ENCODE measurements at regions not wholly inside any gene's neighbourhood (a gene's known extent, or its start where the extent isn't known, plus 50 kb on each side); places are given as distances from the start of the nearest gene placed in this dataset.
"Not testable (repeated sequence)": the region's sequence is repeated elsewhere in the genome, so short reads cannot be mapped to it uniquely, and the experiment has no call there.

DNA sequence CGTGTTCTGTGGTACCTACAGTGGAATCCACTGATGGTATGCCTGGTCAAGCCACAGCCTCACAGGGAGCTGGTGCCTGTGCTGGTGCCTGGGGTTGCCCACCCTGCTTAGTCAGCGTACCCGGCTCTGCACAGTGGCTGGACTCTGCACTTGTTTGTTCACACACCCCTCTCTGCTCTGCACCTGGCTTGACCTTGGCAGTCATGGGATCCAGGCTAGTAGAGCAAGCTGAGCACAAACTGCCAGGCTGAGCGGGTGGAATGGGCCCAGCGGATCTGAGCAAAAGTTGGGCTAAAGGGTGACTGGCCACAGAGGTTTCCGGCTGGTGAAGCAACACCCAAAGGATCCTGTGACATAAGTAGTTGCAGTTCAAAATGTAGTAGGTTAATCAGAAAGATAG is 163.5 kb downstream of the CDH19 start:
- H3K4me1 Mint-ChIP-seq (ENCODE audit: low read depth): no peaks in the 10 kb centered on the region
- ATAC-seq (no peak), DNase-seq (no peak)
- H3K36me3 Mint-ChIP-seq (ENCODE audit: low read depth): no peaks in the 10 kb centered on the region
- no peak overlapping the region for H3K4me3 Mint-ChIP-seq
- H3K27me3 Mint-ChIP-seq (ENCODE audit: low read depth): no peaks in the 10 kb centered on the region
- POLR2A ChIA-PET: no interaction called here
- no peaks in the 10 kb centered on the region for H3K9me3 Mint-ChIP-seq (ENCODE audit: insufficient read depth)
- H3K27ac Mint-ChIP-seq: no peak overlapping the region
- CTCF ChIA-PET: no interaction called here

DNA sequence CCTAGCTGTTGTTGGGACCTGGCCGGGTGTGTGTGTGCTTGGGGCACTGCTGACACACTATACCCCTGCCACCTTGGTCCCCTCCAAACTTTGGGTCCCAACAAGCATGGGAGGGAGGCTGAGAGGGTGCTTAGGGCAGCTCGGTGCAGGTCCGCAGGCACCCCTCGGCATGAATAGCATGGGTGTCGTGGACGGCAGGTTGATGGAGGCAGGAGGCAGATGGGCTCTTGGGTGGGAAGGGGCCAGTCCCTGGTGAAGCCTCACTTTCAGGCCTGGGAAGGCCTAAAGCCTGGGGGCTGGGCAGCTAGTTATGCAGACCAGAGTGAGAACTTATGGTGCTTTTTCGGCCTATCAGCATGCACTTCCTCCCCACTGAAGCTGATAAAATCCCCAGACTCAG is 164.2 kb downstream of the CDH19 start:
- POLR2A ChIA-PET: no interaction called here
- H3K4me3 Mint-ChIP-seq: no peak overlapping the region
- H3K27me3 Mint-ChIP-seq (ENCODE audit: low read depth): no peaks in the 10 kb centered on the region
- H3K9me3 Mint-ChIP-seq (ENCODE audit: insufficient read depth): no peaks in the 10 kb centered on the region
- DNase-seq: no peak
- no peak overlapping the region for H3K27ac Mint-ChIP-seq
- no peak for ATAC-seq
- CTCF ChIA-PET: no interaction called here
- H3K4me1 Mint-ChIP-seq (ENCODE audit: low read depth): no peaks in the 10 kb centered on the region
- no peaks in the 10 kb centered on the region for H3K36me3 Mint-ChIP-seq (ENCODE audit: low read depth)

DNA sequence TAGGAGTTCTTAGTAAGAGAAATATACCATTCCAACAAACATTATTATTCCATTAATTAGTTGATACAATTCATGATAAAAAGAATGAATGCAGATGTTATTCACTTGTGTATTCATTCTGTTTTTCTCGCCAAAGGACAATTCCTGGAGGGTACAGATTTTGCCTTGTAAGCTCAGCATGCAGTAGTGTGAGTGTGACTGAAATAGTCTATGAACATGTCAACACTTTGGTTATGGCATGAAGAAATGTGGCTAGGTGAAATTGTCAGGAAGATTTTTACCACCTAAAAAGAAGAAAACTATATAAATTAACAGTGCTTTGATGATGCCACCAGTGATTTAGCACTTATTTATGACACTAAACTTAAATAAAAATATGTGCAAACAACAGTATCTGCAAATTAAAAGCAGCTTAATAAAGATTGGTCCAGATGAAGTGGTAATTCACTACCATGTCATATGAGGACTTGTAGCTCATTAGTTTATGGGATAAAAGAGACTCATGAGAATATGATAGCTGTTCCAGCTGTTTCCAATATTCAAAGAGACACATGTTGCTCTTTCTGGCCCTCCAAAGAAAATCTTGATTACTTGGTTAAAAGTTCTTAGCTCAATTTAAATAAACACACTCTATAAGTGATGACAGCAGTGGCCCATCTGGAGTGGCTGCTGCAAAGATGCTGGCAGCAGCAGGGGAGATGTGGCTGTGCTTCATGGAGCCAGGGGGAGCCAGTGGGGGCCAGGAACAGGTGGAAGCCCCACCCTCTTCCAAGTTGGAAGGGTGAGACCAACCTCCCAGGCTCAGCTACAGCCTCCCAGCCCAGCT is 165.0 kb downstream of the CDH19 start:
- DNase-seq (no peak), ATAC-seq (no peak)
- Mint-ChIP-seq H3K4me3 (no peak overlapping the region), H3K4me1 (ENCODE audit: low read depth) (no peaks in the 10 kb centered on the region), H3K27me3 (ENCODE audit: low read depth) (no peaks in the 10 kb centered on the region), H3K27ac (no peak overlapping the region), H3K36me3 (ENCODE audit: low read depth) (no peaks in the 10 kb centered on the region), H3K9me3 (ENCODE audit: insufficient read depth) (no peaks in the 10 kb centered on the region)
- POLR2A ChIA-PET: no interaction called here
- CTCF ChIA-PET: no interaction called here

DNA sequence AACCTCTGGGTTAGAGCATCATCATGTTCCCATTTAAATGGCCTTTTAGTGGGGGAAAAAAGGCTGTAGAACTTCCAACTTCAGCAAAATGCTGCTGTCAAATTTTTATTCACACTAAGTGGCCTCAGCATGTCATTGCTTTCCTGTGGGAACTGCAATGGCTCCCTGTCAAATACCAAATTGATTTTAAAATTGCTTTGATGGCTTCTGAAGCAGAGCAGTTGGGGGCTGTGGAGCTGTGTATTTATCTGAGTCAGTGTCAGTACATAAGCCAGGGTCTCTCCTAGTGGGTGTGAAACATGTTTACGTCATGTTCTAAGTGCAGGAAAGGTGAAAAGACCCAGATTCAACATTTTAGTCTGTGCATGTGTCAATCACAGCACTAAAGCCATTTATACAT is 171.3 kb downstream of the CDH19 start:
- ChIA-PET POLR2A (no interaction called here), CTCF (no interaction called here)
- ATAC-seq (no peak), DNase-seq (no peak)
- no peaks in the 10 kb centered on the region for H3K36me3 Mint-ChIP-seq (ENCODE audit: low read depth)
- no peak overlapping the region for H3K27ac Mint-ChIP-seq
- no peaks in the 10 kb centered on the region for H3K9me3 Mint-ChIP-seq (ENCODE audit: insufficient read depth)
- no peaks in the 10 kb centered on the region for H3K4me1 Mint-ChIP-seq (ENCODE audit: low read depth)
- no peak overlapping the region for H3K4me3 Mint-ChIP-seq
- no peaks in the 10 kb centered on the region for H3K27me3 Mint-ChIP-seq (ENCODE audit: low read depth)

DNA sequence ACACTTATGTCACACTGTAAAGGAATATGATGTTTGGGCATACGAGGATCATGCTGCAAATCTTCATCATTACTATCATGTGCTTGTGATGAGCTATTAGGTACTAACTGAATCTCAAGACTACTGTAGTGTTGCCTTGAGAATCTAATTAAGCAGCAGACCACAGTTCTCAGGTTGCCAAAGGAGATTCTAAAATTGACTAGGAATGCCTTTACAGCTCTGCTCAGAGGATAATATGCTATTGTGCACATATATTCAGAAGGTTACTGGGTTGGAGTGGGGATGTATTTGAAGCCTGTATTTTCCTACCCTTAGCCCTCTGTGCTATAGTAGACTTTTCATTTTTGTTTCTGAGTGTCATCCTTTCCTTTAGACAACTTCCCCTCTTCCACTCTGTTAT is 175.1 kb downstream of the CDH19 start:
- Mint-ChIP-seq H3K27me3 (ENCODE audit: low read depth) (no peaks in the 10 kb centered on the region), H3K27ac (no peak overlapping the region)
- CTCF ChIA-PET: no interaction called here

DNA sequence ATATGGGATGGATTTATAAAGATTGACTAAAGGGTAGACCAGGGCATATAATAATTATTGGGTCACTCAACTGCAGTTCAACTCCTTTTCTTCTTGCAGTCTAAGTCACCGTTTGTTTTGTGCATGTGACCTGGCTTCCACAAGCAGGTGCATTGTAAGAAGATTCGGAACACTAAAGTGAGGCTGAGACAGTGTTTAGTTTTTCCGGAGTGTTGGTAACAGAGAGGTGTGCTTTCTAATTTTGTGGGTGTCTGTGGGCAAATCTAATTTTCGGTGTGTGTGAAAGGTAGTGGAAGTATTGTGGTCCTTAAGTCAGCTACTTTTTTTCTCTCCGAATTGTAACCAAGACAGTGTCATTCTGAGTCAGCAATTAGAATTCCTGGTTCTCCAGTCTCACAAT is 184.5 kb downstream of the CDH19 start:
- ChIA-PET CTCF (no interaction called here), POLR2A (no interaction called here)
- no peaks in the 10 kb centered on the region for H3K4me1 Mint-ChIP-seq (ENCODE audit: low read depth)
- H3K36me3 Mint-ChIP-seq (ENCODE audit: low read depth): no peaks in the 10 kb centered on the region
- ATAC-seq (no peak), DNase-seq (no peak)
- no peak overlapping the region for H3K4me3 Mint-ChIP-seq
- no peaks in the 10 kb centered on the region for H3K27me3 Mint-ChIP-seq (ENCODE audit: low read depth)
- H3K9me3 Mint-ChIP-seq (ENCODE audit: insufficient read depth): peaks cover 3% of the 10 kb centered on the region
- no peak overlapping the region for H3K27ac Mint-ChIP-seq

More for the DNA sequence above, 175.1 kb downstream of the CDH19 start:
- Mint-ChIP-seq H3K4me3 (no peak overlapping the region), H3K9me3 (ENCODE audit: insufficient read depth) (no peaks in the 10 kb centered on the region), H3K36me3 (ENCODE audit: low read depth) (no peaks in the 10 kb centered on the region), H3K4me1 (ENCODE audit: low read depth) (no peaks in the 10 kb centered on the region)
- POLR2A ChIA-PET: no interaction called here
- no peak for ATAC-seq
- no peak for DNase-seq

DNA sequence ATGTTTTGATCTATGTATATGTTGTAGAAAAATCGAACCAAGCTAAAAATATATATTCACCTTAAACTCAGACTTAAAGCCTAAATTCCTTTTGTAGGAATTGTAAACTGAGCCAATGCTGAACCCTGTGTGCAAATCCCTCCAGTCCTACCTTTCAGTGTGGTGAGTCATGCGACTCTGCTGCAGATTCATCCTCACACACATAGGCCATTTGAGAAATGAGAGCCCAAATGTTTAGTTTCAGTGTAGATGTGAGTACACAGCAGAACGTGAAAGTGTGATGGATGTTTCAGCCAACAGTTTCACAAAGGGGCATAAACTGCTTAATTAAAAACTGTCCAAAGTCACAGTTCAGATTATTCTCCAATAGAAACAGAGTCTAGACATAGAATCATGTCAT is 193.2 kb downstream of the CDH19 start:
- Mint-ChIP-seq H3K36me3 (ENCODE audit: low read depth) (no peaks in the 10 kb centered on the region), H3K9me3 (ENCODE audit: insufficient read depth) (peaks cover 12% of the 10 kb centered on the region), H3K4me1 (ENCODE audit: low read depth) (no peaks in the 10 kb centered on the region), H3K4me3 (no peak overlapping the region), H3K27me3 (ENCODE audit: low read depth) (no peaks in the 10 kb centered on the region), H3K27ac (no peak overlapping the region)
- CTCF ChIA-PET: no interaction called here
- POLR2A ChIA-PET: no interaction called here
- no peak for DNase-seq
- no peak for ATAC-seq

DNA sequence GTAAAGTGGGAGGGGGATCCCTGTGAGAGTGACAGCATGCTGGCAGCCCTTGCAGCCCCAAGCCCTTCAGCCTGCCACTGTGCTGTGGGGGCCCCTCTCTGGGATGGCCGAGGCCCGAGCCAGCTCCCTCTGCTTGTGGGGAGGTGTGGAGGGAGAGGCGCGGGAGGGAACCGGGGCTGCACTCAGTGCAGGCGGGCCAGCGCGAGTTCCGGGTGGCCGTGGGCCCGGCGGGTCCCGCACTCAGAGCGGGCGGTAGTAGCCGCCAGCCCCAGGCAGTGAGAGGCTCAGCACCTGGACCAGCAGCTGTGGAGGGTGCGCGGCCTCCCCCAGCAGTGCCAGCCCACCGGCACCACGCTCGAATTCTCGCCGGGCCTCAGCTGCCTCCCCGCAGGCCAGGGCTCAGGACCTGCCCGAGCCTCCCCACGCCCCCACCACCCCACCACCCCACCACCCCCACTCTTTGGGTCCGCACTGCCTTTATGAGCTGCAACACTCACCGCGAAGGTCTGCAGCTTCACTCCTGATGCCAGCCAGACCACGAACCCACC is 208.1 kb downstream of the CDH19 start:
- ChIA-PET POLR2A (no interaction called here), CTCF (no interaction called here)
- Mint-ChIP-seq H3K9me3 (ENCODE audit: insufficient read depth) (peaks cover 16% of the 10 kb centered on the region), H3K4me1 (ENCODE audit: low read depth) (no peaks in the 10 kb centered on the region), H3K27me3 (ENCODE audit: low read depth) (no peaks in the 10 kb centered on the region), H3K27ac (no peak overlapping the region), H3K4me3 (no peak overlapping the region), H3K36me3 (ENCODE audit: low read depth) (no peaks in the 10 kb centered on the region)
- ATAC-seq (no peak), DNase-seq (no peak)

DNA sequence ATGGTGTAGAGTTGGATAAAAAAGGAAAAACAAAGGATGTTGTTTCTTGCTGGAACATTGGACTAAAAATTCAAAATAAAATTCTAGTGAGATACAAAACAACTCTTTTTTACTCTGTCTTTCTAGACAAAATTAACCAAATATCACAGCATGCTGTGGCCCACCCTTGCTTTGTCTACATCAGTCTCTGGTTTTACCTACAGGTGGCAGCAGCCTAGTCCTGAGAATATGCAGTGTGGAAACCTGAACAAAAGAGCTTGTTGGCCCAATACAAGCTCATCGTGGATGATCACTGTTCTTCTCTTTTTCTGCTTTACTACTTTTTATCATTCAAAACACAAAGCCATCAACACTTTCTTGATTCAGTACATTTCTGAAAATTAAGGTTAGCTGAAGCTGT is 210.4 kb downstream of the CDH19 start:
- H3K4me3 Mint-ChIP-seq: no peak overlapping the region
- POLR2A ChIA-PET: no interaction called here
- H3K27me3 Mint-ChIP-seq (ENCODE audit: low read depth): no peaks in the 10 kb centered on the region
- DNase-seq (no peak), ATAC-seq (no peak)
- CTCF ChIA-PET: no interaction called here
- H3K27ac Mint-ChIP-seq: no peak overlapping the region
- peaks cover 29% of the 10 kb centered on the region for H3K9me3 Mint-ChIP-seq (ENCODE audit: insufficient read depth)
- no peaks in the 10 kb centered on the region for H3K36me3 Mint-ChIP-seq (ENCODE audit: low read depth)
- no peaks in the 10 kb centered on the region for H3K4me1 Mint-ChIP-seq (ENCODE audit: low read depth)

DNA sequence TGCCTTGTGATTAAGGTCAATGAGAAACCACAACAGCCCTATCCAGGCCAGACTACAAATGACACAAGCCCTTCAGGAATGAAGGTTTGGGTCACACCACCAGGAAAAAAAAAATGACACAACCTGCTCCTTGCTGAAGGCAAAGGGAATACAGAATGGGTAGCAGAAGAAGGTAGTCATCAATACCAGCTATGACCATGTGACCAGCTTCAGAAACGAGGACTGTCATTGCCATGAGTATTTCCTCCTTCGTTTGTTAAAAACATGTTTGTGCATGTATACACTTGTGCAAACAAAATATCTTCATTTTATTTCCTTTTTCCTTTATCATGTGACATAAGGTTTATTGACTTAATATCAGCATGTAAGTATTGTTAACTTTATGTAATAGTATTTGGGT is 226.6 kb downstream of the CDH19 start:
- ChIA-PET POLR2A (no interaction called here), CTCF (no interaction called here)
- H3K36me3 Mint-ChIP-seq (ENCODE audit: low read depth): no peaks in the 10 kb centered on the region
- ATAC-seq: no peak
- no peak for DNase-seq
- H3K27ac Mint-ChIP-seq: no peak overlapping the region
- no peak overlapping the region for H3K4me3 Mint-ChIP-seq
- H3K27me3 Mint-ChIP-seq (ENCODE audit: low read depth): no peaks in the 10 kb centered on the region
- no peaks in the 10 kb centered on the region for H3K4me1 Mint-ChIP-seq (ENCODE audit: low read depth)
- peaks cover 11% of the 10 kb centered on the region for H3K9me3 Mint-ChIP-seq (ENCODE audit: insufficient read depth)

DNA sequence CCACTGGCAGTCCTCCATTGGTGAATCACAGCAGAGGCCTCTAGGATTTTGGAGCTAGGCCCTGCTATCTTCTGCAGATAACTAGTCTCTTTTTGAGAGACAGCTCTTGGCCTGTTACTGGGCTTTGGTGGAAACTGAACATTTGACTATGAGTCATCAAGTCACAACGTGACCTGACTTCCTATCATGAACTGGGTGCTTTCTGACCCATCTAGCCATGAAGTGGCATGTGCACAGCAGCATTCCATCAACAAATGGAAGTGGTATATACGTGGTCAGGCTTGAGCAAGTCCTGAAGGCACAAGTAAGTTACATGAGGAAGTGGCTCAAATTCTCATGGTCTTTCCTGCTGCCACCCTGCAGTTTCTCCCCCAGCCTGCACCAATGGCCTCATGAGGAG is 228.5 kb downstream of the CDH19 start:
- H3K4me3 Mint-ChIP-seq; H3K27me3 Mint-ChIP-seq (ENCODE audit: low read depth); ATAC-seq; DNase-seq; H3K36me3 Mint-ChIP-seq (ENCODE audit: low read depth); H3K4me1 Mint-ChIP-seq (ENCODE audit: low read depth); CTCF ChIA-PET; H3K27ac Mint-ChIP-seq; POLR2A ChIA-PET: not testable (repeated sequence)
- peaks cover 16% of the 10 kb centered on the region for H3K9me3 Mint-ChIP-seq (ENCODE audit: insufficient read depth)

DNA sequence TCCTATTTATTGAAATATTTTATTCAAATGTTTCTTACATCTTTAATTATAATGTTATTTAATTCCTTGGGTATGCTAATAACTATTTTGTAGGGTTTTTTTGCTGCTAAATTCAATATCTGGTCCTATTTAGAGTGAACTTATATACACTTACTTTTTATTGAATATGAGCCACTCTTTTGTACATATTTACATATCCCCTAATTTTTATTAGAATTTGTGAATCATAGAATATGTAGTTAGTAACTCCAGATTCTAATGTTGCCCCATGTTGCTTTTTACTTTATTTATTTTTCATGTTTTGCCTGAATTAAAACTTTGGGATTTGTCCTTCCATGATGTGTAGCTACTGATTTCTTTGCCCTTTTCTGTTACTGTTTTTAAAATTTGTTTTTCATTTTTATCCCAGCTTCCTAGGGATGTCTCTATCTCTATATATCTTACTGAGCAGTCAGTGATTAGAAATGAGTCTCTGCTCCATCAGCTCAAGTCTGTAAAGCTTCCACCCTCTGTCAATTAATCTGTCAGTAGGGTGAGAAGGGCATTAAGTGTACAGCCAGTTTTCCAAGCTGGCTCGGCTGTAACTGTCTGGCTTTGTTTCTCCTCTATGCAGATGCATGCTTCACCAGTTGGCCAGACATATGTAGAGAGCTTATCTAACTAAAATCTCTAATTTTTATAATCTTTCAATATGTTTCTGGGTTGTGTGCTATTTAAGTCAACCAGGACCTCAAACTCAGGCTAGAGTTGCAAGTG is 256.9 kb downstream of the CDH19 start:
- Mint-ChIP-seq H3K36me3 (ENCODE audit: low read depth) (no peaks in the 10 kb centered on the region), H3K27me3 (ENCODE audit: low read depth) (no peaks in the 10 kb centered on the region), H3K4me3 (no peak overlapping the region), H3K9me3 (ENCODE audit: insufficient read depth) (peaks cover 4% of the 10 kb centered on the region), H3K4me1 (ENCODE audit: low read depth) (no peaks in the 10 kb centered on the region), H3K27ac (no peak overlapping the region)
- no peak for ATAC-seq
- DNase-seq: no peak
- CTCF ChIA-PET: no interaction called here
- POLR2A ChIA-PET: no interaction called here

Data from activated CD8-positive, alpha-beta T cell treated with anti-CD3 and anti-CD28 coated beads, Interleukin-2, amount 10 ng/mL, durations not matched to agents 7 days and 5 days (primary cell).